H9 (cell line): ENCODE measurements at regions not wholly inside any gene's neighbourhood (a gene's known extent, or its start where the extent isn't known, plus 50 kb on each side); places are given as distances from the start of the nearest gene placed in this dataset. TPM values are rescaled to one million over a fixed set of nuclear protein-coding genes. Genes with fewer than 3 reads are reported as not detected.

Source experiments
- DNase-seq: peaks from one replicate; pipeline ENCODE4 v3.0.0-alpha.2; 2017
- H2AFZ ChIP-seq: one replicate; pipeline ENCODE4 v1.6.1; 2013; ENCODE audit warnings: mild to moderate bottlenecking, low read length, control low read depth, moderate library complexity
- H2AK5ac ChIP-seq: 2 replicates; pipeline ENCODE4 v1.6.1; 2013; ENCODE audit warnings: low read length, control low read depth, mixed read lengths; ENCODE audit not compliant: insufficient read length
- H2BK120ac ChIP-seq: one replicate; pipeline ENCODE4 v1.6.1; 2013; ENCODE audit warnings: low read depth, mild to moderate bottlenecking, low read length, control low read depth, inconsistent platforms; ENCODE audit not compliant: poor library complexity, severe bottlenecking
- H2BK12ac ChIP-seq: 2 replicates; pipeline ENCODE4 v1.6.1; 2013; ENCODE audit warnings: low read length, control low read depth, mixed read lengths, low read depth; ENCODE audit not compliant: insufficient read length
- H2BK15ac ChIP-seq: 2 replicates; pipeline ENCODE4 v1.6.1; 2013; ENCODE audit warnings: low read depth, low read length, control low read depth
- H2BK20ac ChIP-seq: one replicate; pipeline ENCODE4 v1.6.1; 2013; ENCODE audit warnings: low read depth, mild to moderate bottlenecking, low read length, control low read depth, inconsistent platforms; ENCODE audit not compliant: poor library complexity, severe bottlenecking
- H2BK5ac ChIP-seq: 2 replicates; pipeline ENCODE4 v1.6.1; 2013; ENCODE audit warnings: low read length, control low read depth, mixed read lengths; ENCODE audit not compliant: insufficient read length
- H3K14ac ChIP-seq: 2 replicates; pipeline ENCODE4 v1.6.1; 2013; ENCODE audit warnings: low read length, control low read depth; ENCODE audit not compliant: insufficient read depth
- H3K18ac ChIP-seq: 2 replicates; pipeline ENCODE4 v1.6.1; 2013; ENCODE audit warnings: low read depth, mild to moderate bottlenecking, mixed read lengths, low read length, control low read depth; ENCODE audit not compliant: insufficient read length
- H3K23ac ChIP-seq: 2 replicates; pipeline ENCODE4 v1.6.1; 2013; ENCODE audit warnings: low read length, control low read depth, mixed read lengths, low read depth; ENCODE audit not compliant: insufficient read length
- H3K23me2 ChIP-seq: 2 replicates; pipeline ENCODE4 v1.6.1; 2013; ENCODE audit warnings: low read depth, mild to moderate bottlenecking, mixed read lengths, low read length, control low read depth; ENCODE audit not compliant: insufficient read length, poor library complexity, severe bottlenecking
- H3K27ac ChIP-seq: 2 replicates; pipeline ENCODE4 v1.5.1; 2013; ENCODE audit warnings: low read length, control low read depth, mixed read lengths, low read depth; ENCODE audit not compliant: insufficient read length
- H3K27me3 ChIP-seq: 2 replicates; pipeline ENCODE4 v1.6.1; 2013; ENCODE audit warnings: low read length, control low read depth, inconsistent platforms; ENCODE audit not compliant: insufficient read depth
- H3K4ac ChIP-seq: 2 replicates; pipeline ENCODE4 v1.6.1; 2013; ENCODE audit warnings: low read depth, mild to moderate bottlenecking, control low read depth, inconsistent platforms, low read length, moderate library complexity
- H3K4me1 ChIP-seq: 2 replicates; pipeline ENCODE4 v1.6.1; 2013; ENCODE audit warnings: low read length, control low read depth, inconsistent platforms; ENCODE audit not compliant: insufficient read depth
- H3K4me2 ChIP-seq: 2 replicates; pipeline ENCODE4 v1.6.1; 2013; ENCODE audit warnings: low read length, control low read depth, mixed read lengths; ENCODE audit not compliant: insufficient read length, insufficient read depth
- H3K56ac ChIP-seq: 2 replicates; pipeline ENCODE4 v1.6.1; 2013; ENCODE audit warnings: low read depth, mild to moderate bottlenecking, mixed read lengths, low read length, control low read depth; ENCODE audit not compliant: insufficient read length
- H3K79me1 ChIP-seq: 2 replicates; pipeline ENCODE4 v1.6.1; 2013; ENCODE audit warnings: low read depth, mild to moderate bottlenecking, moderate library complexity, low read length, control low read depth, inconsistent platforms; ENCODE audit not compliant: insufficient read depth, poor library complexity, severe bottlenecking
- H3K79me2 ChIP-seq: 2 replicates; pipeline ENCODE4 v1.6.1; 2013; ENCODE audit warnings: low read length, control low read depth, inconsistent platforms; ENCODE audit not compliant: insufficient read depth
- H3K9ac ChIP-seq: 2 replicates; pipeline ENCODE4 v1.6.1; 2013; ENCODE audit warnings: low read length, control low read depth, mixed read lengths; ENCODE audit not compliant: insufficient read length; ENCODE audit errors: extremely low read depth
- H3K9me3 ChIP-seq: one replicate; pipeline ENCODE4 v1.6.1; 2013; ENCODE audit warnings: low read depth, low read length, inconsistent platforms; ENCODE audit not compliant: control insufficient read depth
- H3T11ph ChIP-seq: one replicate; pipeline ENCODE4 v1.6.1; 2013; ENCODE audit warnings: mild to moderate bottlenecking, low read length, control low read depth, inconsistent platforms
- H4K20me1 ChIP-seq: one replicate; pipeline ENCODE4 v1.6.1; 2013; ENCODE audit not compliant: control insufficient read depth, insufficient read length, insufficient read depth
- H4K5ac ChIP-seq: 2 replicates; pipeline ENCODE4 v1.6.1; 2013; ENCODE audit warnings: low read depth, mild to moderate bottlenecking, mixed read lengths, low read length, control low read depth; ENCODE audit not compliant: insufficient read length
- H4K8ac ChIP-seq: replicated peaks from 2 replicates; pipeline ENCODE4 v1.6.1; 2013; ENCODE audit warnings: low read length, control low read depth, mixed read lengths, low read depth; ENCODE audit not compliant: insufficient read length
- H4K91ac ChIP-seq: 2 replicates; pipeline ENCODE4 v1.6.1; 2013; ENCODE audit warnings: low read depth, mild to moderate bottlenecking, moderate library complexity, mixed read lengths, low read length, control low read depth; ENCODE audit not compliant: insufficient read length
- H3K27ac Mint-ChIP-seq, 3 experiments: 2 replicates in 2 of 3; 3 replicates in 1 of 3; pipeline ENCODE4 v1.8.0; 2020 to 2021; ENCODE audit warnings: mixed read lengths in 3 of 3, mild to moderate bottlenecking in 1 of 3, moderate library complexity in 1 of 3
- H3K27me3 Mint-ChIP-seq: 2 replicates; pipeline ENCODE4 v1.8.0; 2021; ENCODE audit warnings: low read depth, mild to moderate bottlenecking, moderate library complexity, mixed read lengths
- H3K36me3 Mint-ChIP-seq, 3 experiments: 2 replicates in 2 of 3; 3 replicates in 1 of 3; pipeline ENCODE4 v1.8.0; 2020 to 2021; ENCODE audit warnings: low read depth in 3 of 3, mixed read lengths in 3 of 3; ENCODE audit not compliant: insufficient read depth in 1 of 3
- H3K4me1 Mint-ChIP-seq, 2 experiments: 2 replicates each; pipeline ENCODE4 v1.8.0; 2020; ENCODE audit warnings: mixed read lengths in 2 of 2
- H3K4me3 Mint-ChIP-seq, 2 experiments: 2 replicates in 1 of 2; 3 replicates in 1 of 2; pipeline ENCODE4 v1.8.0; 2020 to 2021; ENCODE audit warnings: mild to moderate bottlenecking in 2 of 2, mixed read lengths in 2 of 2, moderate library complexity in 1 of 2
- H3K9me3 Mint-ChIP-seq, 2 experiments: 2 replicates in 1 of 2; 3 replicates in 1 of 2; pipeline ENCODE4 v1.8.0; 2020; ENCODE audit warnings: mild to moderate bottlenecking in 2 of 2, mixed read lengths in 2 of 2, moderate library complexity in 1 of 2
- whole genome bisulfite sequencing: extraction: QIAGEN DNeasy Blood & Tissue Kit; methylation state at CpG from one replicate; pipeline ENCODE4 v1.1.7; 2013; ENCODE audit warnings: missing lambda C conversion rate, low lambda C conversion rate, mixed read lengths; ENCODE audit not compliant: insufficient read length; ENCODE audit errors: extremely low coverage; 5-methylcytosine and 5-hydroxymethylcytosine counted together
- microRNA-seq: library from miRNA; unstranded; fragments of <30 nt; microRNA quantifications from one replicate; pipeline ENCODE4, GENCODE V29; 2020; ENCODE audit warnings: borderline microRNAs expressed
- TF ChIP-seq, protein P1 (sequence below): fragments of 200-600 bp; sonication (generic); conservative IDR thresholded peaks from 3 replicates; pipeline ENCODE4 v1.8.0; 2021; ENCODE audit warnings: antibody characterized with exemption, mild to moderate bottlenecking

GRCh38 chr14:28709571-28710305 is 56.8 kb upstream of the FOXG1 start:
- Mint-ChIP-seq H3K27me3 (no peaks in the 10 kb centered on the region), H3K9me3 (no peaks in the 10 kb centered on the region), H3K4me1 (no peaks in the 10 kb centered on the region), H3K4me3 (no peak overlapping the region), H3K36me3 (no peaks in the 10 kb centered on the region), H3K27ac (no peak overlapping the region)
- no peak overlapping the region for H3T11ph ChIP-seq
- H3K9ac ChIP-seq = no peak overlapping the region
- H3K4ac ChIP-seq = no peak overlapping the region
- WGBS = no CpG with 5 or more reads among the region's 2 CpGs
- TF ChIP-seq, protein P1, sequence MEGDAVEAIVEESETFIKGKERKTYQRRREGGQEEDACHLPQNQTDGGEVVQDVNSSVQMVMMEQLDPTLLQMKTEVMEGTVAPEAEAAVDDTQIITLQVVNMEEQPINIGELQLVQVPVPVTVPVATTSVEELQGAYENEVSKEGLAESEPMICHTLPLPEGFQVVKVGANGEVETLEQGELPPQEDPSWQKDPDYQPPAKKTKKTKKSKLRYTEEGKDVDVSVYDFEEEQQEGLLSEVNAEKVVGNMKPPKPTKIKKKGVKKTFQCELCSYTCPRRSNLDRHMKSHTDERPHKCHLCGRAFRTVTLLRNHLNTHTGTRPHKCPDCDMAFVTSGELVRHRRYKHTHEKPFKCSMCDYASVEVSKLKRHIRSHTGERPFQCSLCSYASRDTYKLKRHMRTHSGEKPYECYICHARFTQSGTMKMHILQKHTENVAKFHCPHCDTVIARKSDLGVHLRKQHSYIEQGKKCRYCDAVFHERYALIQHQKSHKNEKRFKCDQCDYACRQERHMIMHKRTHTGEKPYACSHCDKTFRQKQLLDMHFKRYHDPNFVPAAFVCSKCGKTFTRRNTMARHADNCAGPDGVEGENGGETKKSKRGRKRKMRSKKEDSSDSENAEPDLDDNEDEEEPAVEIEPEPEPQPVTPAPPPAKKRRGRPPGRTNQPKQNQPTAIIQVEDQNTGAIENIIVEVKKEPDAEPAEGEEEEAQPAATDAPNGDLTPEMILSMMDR = no peak; the same call in 2 of the 3 replicates
- no peak overlapping the region for H2AK5ac ChIP-seq
- no peak overlapping the region for H3K27ac ChIP-seq
- H3K79me2 ChIP-seq = no peaks in the 10 kb centered on the region
- H3K4me2 ChIP-seq = no peak overlapping the region
- H4K20me1 ChIP-seq = no peaks in the 10 kb centered on the region
- no peak overlapping the region for H4K5ac ChIP-seq
- no peaks in the 10 kb centered on the region for H3K79me1 ChIP-seq
- no peaks in the 10 kb centered on the region for H3K9me3 ChIP-seq
- no peak overlapping the region for H2BK20ac ChIP-seq
- no peak overlapping the region for H2BK12ac ChIP-seq
- no peak overlapping the region for H4K91ac ChIP-seq
- H4K8ac ChIP-seq = no peak overlapping the region
- H3K4me1 ChIP-seq = no peaks in the 10 kb centered on the region
- H2BK5ac ChIP-seq = no peak overlapping the region
- no peak overlapping the region for H2BK15ac ChIP-seq
- no peak overlapping the region for H3K14ac ChIP-seq
- no peak overlapping the region for H3K18ac ChIP-seq
- no peak overlapping the region for H3K23ac ChIP-seq
- H3K27me3 ChIP-seq = no peaks in the 10 kb centered on the region
- no peak overlapping the region for H2AFZ ChIP-seq
- no peak overlapping the region for H2BK120ac ChIP-seq
- H3K56ac ChIP-seq = no peak overlapping the region
- H3K23me2 ChIP-seq = no peaks in the 10 kb centered on the region
- no peak for DNase-seq

Small RNAs in the stretch of these regions (microRNA-seq; reads per million reads assigned to microRNA genes)
- gene MIR3171 (not detected), gene MIR4307 (not detected)
